ENCODE measurements at regions not wholly inside any gene's neighbourhood (a gene's known extent, or its start where the extent isn't known, plus 50 kb on each side); places are given as distances from the start of the nearest gene placed in this dataset.

- TF ChIP-seq ZBTB33 (IDR thresholded peaks at IDR 0.05; ENCODE audit: borderline replicate concordance, low read depth) (no peak), PBX3 (IDR thresholded peaks at IDR 0.05) (no peak), FOXJ3 (CRISPR knock-in tag; IDR thresholded peaks at IDR 0.05) (no peak), RFX5 (IDR thresholded peaks at IDR 0.05; ENCODE audit: low read length) (no peak), NRF1 (IDR thresholded peaks at IDR 0.05; ENCODE audit: low read depth, low read length) (no peak), RXRA (IDR thresholded peaks at IDR 0.05; ENCODE audit: borderline replicate concordance, low read depth) (no peak), EZH2phosphoT487 (IDR thresholded peaks at IDR 0.05; ENCODE audit: borderline replicate concordance, low read depth) (no peak), SIN3A (IDR thresholded peaks at IDR 0.05; ENCODE audit: borderline replicate concordance, low read depth, low read length) (no peak), JUND (IDR thresholded peaks at IDR 0.05) (no peak), YY1 (IDR thresholded peaks at IDR 0.05; ENCODE audit: low read depth) (no peak), USF1 (IDR thresholded peaks at IDR 0.05; ENCODE audit: borderline replicate concordance, low read depth) (no peak), GABPA (IDR thresholded peaks at IDR 0.05; ENCODE audit: low read depth) (no peak), CHD2 (IDR thresholded peaks at IDR 0.05; ENCODE audit: low read length, partially characterized antibody) (no peak), USF2 (IDR thresholded peaks at IDR 0.05; ENCODE audit: borderline replicate concordance, low read depth, low read length) (no peak), POLR2AphosphoS5 (IDR thresholded peaks at IDR 0.05; ENCODE audit: low read depth, low read length) (no peak), NFIC (IDR thresholded peaks at IDR 0.05; ENCODE audit: borderline replicate concordance) (no peak), SMC3 (IDR thresholded peaks at IDR 0.05; ENCODE audit: low read depth, low read length) (no peak), TCF12 (IDR thresholded peaks at IDR 0.05) (no peak), RAD21 (IDR thresholded peaks at IDR 0.05; ENCODE audit: low read length) (no peak)
- CTCF ChIA-PET = interaction anchor here (0.8 kb wide), 1 partner anchor 36 kb away, joined by 3 read pairs; no protein-coding TSS in a partner anchor
- Histone ChIP-seq H3K27me3 (ENCODE audit: insufficient read depth) (no peaks in the 10 kb centered on the region), H3K4me1 (ENCODE audit: control insufficient read depth in 1 of 2, insufficient read depth in 2 of 2, low read depth in 1 of 2, low read length in 1 of 2) (no peaks in the 10 kb centered on the region), H3K27ac (ENCODE audit: low read depth in 2 of 2, low read length in 1 of 2) (no peak overlapping the region), H3K4me2 (no peak overlapping the region), H3K79me2 (ENCODE audit: insufficient read depth) (no peaks in the 10 kb centered on the region), H4K20me1 (ENCODE audit: insufficient read depth) (no peaks in the 10 kb centered on the region), H3K4me3 (ENCODE audit: low read depth in 2 of 2, low read length in 1 of 2) (no peak overlapping the region), H3K9ac (no peak overlapping the region), H3K9me3 (peaks cover 17% of the 10 kb centered on the region; the same call in 1 of the 2 replicates), H3K36me3 (replicated peaks in 1 of 2; ENCODE audit: control insufficient read depth in 1 of 2, insufficient read depth in 2 of 2, low read length in 1 of 2) (peaks cover 0 to 7% of the 10 kb centered on the region in 2 experiments), H2AFZ (ENCODE audit: low read depth) (no peak overlapping the region), H3F3A (replicated peaks; ENCODE audit: insufficient read depth) (peaks cover 1% of the 10 kb centered on the region), H3K9me2 (no peaks in the 10 kb centered on the region)
- POLR2A ChIA-PET = no interaction called here
- DNase-seq = no peak
Observed at GRCh38 chr2:215803150-215803549, 210.2 kb downstream of the MREG start.

All from SK-N-SH (cell line).